ENCODE measurements at regions not wholly inside any gene's neighbourhood (a gene's known extent, or its start where the extent isn't known, plus 50 kb on each side); places are given as distances from the start of the nearest gene placed in this dataset.

DNA sequence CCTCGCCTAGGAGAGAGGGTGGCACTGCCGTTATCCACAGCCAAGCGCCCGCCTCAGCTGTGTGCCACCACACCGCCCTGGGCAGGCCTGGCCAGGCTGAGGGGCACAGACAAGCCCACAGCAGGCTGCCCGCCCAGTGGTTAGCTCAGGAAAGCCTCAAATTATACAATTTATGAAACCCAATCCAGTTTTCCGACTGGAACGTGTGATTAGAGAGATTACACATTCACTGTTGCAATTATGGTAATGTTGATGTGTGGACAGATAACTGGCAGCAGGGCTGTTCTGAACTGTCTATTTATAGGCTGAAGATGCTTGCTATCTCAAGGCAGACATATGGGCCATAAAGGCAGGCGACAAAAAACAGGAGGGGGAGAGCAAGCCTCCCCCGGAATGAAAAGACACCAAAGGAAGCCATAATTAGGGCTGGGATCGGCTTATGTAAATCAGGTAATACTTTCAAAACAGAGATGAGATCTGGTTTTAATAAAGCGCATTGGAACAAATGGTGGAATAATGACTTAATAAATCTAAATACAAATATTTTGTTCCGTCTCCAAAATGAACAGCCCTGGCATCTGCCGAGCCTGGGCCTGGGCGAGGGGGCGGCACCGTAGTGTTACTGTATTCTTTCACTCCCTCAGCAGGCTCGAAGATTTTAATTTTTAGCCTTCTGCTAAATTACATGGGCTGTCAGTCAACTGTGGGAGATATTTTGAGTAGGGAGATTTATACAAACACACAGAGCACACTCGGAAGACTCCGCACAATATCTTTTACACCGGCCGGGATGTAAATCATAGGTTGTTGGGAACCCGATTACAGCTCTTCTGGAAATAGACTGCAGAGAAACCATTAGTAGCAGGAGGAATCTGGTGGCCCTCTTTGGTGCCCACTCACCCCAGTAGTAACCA is 103.1 kb upstream of the TLE3 start:
- TF ChIP-seq, protein P1, sequence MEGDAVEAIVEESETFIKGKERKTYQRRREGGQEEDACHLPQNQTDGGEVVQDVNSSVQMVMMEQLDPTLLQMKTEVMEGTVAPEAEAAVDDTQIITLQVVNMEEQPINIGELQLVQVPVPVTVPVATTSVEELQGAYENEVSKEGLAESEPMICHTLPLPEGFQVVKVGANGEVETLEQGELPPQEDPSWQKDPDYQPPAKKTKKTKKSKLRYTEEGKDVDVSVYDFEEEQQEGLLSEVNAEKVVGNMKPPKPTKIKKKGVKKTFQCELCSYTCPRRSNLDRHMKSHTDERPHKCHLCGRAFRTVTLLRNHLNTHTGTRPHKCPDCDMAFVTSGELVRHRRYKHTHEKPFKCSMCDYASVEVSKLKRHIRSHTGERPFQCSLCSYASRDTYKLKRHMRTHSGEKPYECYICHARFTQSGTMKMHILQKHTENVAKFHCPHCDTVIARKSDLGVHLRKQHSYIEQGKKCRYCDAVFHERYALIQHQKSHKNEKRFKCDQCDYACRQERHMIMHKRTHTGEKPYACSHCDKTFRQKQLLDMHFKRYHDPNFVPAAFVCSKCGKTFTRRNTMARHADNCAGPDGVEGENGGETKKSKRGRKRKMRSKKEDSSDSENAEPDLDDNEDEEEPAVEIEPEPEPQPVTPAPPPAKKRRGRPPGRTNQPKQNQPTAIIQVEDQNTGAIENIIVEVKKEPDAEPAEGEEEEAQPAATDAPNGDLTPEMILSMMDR (IDR thresholded peaks at IDR 0.05): no peak
- TF ChIP-seq EP300 (IDR thresholded peaks at IDR 0.05): no peak
- no peak for TF ChIP-seq POLR2AphosphoS5 (IDR thresholded peaks at IDR 0.05)
- no peak for TF ChIP-seq POLR2A (IDR thresholded peaks at IDR 0.05)

All from stomach (tissue), 4 donors.